Gastroesophageal sphincter (tissue), 3 donors: ENCODE measurements at regions not wholly inside any gene's neighbourhood (a gene's known extent, or its start where the extent isn't known, plus 50 kb on each side); places are given as distances from the start of the nearest gene placed in this dataset.

Experiments
- EP300 ChIP-seq: sonication (generic); formaldehyde crosslinking; IDR thresholded peaks from one replicate; pipeline ENCODE4 v1.6.1; 2017; ENCODE audit warnings: antibody characterized with exemption, mild to moderate bottlenecking
- POLR2A ChIP-seq, 2 donors: fragments of 450-650 bp; IDR thresholded peaks; one replicate each; pipeline ENCODE4 v1.6.1; 2017; ENCODE audit warnings: antibody characterized with exemption in 2 of 2, mild to moderate bottlenecking in 2 of 2, moderate library complexity in 1 of 2
- POLR2AphosphoS5 ChIP-seq: sonication (generic); formaldehyde crosslinking; IDR thresholded peaks from one replicate; pipeline ENCODE4 v1.6.1; 2017; ENCODE audit warnings: antibody characterized with exemption
- TF ChIP-seq, protein P1 (sequence below), 4 experiments: fragments of 200-600 bp in 2 of 4; fragments of 450-650 bp in 2 of 4; sonication (generic) in 1 of 4; IDR thresholded peaks; one replicate each; pipeline ENCODE4 v1.5.1; 2017 to 2019; ENCODE audit warnings: antibody characterized with exemption in 4 of 4, mild to moderate bottlenecking in 2 of 4, moderate library complexity in 2 of 4

GRCh38 chr3:70620367-70620766, 307.9 kb upstream of the MDFIC2 start:
- TF ChIP-seq, protein P1, sequence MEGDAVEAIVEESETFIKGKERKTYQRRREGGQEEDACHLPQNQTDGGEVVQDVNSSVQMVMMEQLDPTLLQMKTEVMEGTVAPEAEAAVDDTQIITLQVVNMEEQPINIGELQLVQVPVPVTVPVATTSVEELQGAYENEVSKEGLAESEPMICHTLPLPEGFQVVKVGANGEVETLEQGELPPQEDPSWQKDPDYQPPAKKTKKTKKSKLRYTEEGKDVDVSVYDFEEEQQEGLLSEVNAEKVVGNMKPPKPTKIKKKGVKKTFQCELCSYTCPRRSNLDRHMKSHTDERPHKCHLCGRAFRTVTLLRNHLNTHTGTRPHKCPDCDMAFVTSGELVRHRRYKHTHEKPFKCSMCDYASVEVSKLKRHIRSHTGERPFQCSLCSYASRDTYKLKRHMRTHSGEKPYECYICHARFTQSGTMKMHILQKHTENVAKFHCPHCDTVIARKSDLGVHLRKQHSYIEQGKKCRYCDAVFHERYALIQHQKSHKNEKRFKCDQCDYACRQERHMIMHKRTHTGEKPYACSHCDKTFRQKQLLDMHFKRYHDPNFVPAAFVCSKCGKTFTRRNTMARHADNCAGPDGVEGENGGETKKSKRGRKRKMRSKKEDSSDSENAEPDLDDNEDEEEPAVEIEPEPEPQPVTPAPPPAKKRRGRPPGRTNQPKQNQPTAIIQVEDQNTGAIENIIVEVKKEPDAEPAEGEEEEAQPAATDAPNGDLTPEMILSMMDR (IDR thresholded peaks at IDR 0.05): no peak
- TF ChIP-seq POLR2A (IDR thresholded peaks at IDR 0.05) (no peak), EP300 (no peak), POLR2AphosphoS5 (no peak)
